M059J (cell line): ENCODE measurements at regions not wholly inside any gene's neighbourhood (a gene's known extent, or its start where the extent isn't known, plus 50 kb on each side); places are given as distances from the start of the nearest gene placed in this dataset.
A peak's percentile ranks its signal among the peaks of the same experiment; 100 is the strongest.

Experiments used
- DNase-seq: peaks from one replicate; pipeline ENCODE4 v3.0.0-alpha.2; 2012; ENCODE audit warnings: low read depth

DNA sequence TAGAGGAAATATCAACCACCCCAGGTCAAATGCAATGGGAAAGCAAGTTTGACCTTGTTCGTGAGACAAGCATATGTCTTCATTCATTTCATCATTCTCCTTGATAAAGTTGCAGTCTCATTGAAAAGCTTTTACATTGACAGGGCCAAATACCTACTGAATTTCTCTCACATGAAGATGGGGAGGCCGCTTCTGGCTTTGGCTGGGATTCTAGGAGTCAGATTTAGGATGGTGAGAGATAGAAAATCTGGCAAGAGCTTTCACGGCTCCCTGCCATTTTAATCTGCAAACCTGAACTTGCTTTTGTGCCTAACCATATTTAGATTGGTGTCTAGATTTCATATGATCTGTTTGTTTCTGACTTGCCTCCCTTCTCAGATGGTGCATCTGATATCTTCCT is 88.0 kb downstream of the TMEM100 start:
- no peak for DNase-seq

DNA sequence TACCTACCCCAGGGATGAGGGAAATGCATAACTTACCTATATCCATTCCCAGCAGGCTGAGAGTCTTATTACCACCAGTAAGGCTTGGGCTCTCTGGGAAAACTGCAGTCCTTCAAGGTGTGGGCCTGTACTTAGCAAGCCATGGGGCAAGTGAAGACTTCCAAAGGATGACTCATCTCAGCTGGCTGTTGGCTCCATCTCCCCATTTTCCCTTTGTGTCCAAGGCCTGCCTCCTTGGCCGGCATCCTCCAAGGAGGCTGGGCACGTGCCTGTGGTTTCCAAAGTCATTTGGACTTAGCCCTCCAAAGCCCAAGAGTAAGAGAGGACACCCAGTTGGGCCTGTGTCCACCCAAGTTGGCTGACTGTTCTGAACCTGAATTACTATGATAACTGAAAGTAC is 89.8 kb downstream of the TMEM100 start:
- peak; percentile 72 for DNase-seq

GRCh38 chr17:55632236-55632635 is 90.4 kb downstream of the TMEM100 start:
- no peak for DNase-seq

- no peak for DNase-seq
These were observed 92.7 kb downstream of the TMEM100 start for GRCh38 chr17:55629995-55630394.

DNA sequence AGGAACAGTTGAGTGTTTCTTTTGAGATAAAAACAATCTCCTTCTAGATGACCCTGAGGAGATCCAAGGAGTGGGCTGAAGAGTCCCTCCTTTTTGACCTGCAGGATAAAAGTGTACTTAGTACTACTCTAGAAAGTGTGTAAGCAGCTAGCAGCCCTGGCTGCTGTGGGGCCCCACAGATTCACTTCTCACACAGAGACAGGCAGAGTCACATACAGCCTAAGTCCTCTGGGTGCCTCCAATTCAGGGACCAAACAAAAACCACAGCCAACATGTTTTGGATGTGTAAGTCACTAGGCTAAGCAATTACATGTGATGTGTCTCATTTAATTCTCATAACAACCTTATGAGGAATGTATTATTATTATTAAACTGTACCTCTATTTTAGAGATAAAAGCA is 97.1 kb downstream of the TMEM100 start:
- no peak for DNase-seq

DNA sequence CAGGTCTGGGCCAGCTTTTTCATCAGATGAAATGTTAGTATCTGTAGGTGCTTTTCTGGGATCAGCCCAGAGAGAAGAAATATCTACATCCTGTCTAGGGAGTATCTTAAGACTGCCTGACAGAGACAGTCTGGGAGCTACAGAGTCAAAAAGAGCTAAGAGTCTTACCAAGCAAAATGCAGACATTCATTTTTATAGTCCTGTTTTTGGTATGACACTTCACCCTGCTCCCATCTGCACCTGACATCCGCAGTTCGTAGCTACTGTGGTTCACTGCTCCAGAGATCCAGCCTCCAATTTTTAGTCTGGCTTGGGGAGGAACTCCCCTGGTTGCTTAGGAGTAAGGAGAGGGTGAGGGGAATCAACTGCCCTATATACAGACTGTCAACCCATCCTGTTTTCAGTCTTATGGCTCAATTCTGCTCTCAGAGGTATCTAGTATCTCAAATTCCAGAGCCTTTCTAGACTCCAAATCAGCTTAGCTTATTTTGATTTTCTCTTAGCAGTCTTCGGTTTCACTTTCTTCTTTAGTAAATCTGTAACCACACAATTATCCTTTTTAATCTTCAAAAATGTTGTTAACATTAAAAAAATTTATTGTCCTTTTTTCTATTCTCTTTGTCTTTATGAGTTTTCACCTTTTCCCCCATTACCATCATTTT is 97.8 kb downstream of the TMEM100 start:
- DNase-seq: no peak

DNA sequence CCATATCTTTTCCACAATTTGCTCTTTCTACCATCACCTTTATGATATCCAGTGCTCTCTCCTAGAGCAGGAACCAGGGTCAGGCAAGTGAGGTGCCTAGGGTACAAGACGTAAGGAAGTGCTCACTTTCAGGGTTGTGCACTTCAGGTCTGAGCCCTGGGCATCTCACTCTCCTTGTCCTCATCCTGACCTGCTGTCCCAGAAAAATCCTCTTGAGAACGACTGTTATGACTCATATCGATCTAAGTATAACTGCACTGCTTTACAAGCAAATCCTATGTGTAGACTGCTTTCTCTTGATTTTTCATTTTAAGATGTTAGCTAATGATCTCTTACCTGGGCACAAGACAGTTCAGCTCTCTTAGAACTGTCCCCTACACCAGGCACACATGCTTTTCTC is 100.1 kb downstream of the TMEM100 start:
- peak; percentile 36 for DNase-seq

GRCh38 chr17:55620945-55621344 is 101.7 kb downstream of the TMEM100 start:
- DNase-seq: no peak

- no peak for DNase-seq
These were observed 102.6 kb downstream of the TMEM100 start for GRCh38 chr17:55620023-55620422.

DNA sequence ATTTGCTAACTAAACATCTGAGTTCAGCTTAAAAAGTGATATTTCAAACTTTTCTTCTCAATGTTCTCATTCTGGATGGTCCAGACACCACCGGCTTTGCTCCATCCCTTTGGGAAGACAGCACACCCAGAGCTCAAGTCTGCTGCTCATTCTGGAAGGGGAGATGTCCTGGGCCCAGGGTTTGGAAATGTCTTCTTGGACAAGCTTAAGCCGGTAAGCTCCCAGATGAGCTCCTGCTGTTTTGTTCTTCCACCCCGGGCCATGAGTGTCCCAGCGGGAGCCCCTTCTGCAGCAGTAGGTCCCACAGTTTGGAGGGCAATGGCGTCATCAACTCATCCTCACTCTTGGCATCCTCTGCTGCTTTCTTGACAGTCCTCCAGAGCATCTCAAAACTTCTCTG is 105.2 kb downstream of the TMEM100 start:
- no peak for DNase-seq

DNA sequence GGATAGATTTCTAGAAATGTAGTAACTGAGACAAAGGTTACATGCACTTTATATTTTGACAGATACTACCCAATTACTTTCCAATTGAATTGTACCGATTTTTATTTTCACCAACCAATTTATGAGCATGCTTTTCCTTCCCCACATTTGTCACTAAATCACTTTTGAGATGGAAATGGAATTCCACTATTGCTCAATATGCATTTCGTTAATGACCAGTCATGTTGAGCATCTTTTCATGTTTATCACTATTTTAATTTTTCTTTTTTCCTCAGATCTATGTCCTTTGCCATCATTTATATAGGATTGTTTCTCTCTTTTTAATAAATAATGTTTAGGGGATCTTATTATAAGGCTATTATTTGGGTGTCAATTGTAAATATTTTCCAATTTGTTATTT is 102.8 kb upstream of the SMIM36 start:
- no peak for DNase-seq

GRCh38 chr17:55612691-55613141 is 101.5 kb upstream of the SMIM36 start:
- no peak for DNase-seq

DNA sequence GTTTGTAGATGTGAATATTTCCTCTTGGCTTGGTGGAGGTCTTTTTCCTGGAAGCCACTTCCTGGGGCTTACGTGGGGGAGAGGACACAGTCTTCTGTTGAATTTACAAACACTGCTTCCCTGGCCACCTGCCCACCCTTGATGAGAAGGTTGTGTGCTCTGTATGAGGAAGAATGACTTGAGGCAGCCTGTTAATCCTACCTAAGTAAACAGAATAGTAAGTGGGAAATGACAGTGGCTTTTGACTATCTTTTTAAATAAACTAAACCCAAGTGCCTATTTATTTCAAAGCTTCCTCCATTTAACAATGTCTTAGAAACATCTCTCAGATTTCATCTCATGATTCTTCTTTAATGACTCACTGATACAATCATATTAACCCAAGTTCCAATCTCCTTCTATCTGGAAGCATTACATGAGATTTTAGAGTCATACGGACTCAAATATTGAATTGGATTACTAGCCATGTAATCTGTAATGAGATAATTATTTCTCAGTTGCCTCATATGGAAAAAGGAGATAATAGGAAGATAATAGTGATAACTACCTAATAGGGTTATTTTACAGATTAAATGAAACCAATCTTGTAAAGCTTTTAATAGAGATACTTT is 96.6 kb upstream of the SMIM36 start:
- DNase-seq: peak; percentile 92

GRCh38 chr17:55606488-55606815 is 95.2 kb upstream of the SMIM36 start:
- peak; percentile 37 for DNase-seq

DNA sequence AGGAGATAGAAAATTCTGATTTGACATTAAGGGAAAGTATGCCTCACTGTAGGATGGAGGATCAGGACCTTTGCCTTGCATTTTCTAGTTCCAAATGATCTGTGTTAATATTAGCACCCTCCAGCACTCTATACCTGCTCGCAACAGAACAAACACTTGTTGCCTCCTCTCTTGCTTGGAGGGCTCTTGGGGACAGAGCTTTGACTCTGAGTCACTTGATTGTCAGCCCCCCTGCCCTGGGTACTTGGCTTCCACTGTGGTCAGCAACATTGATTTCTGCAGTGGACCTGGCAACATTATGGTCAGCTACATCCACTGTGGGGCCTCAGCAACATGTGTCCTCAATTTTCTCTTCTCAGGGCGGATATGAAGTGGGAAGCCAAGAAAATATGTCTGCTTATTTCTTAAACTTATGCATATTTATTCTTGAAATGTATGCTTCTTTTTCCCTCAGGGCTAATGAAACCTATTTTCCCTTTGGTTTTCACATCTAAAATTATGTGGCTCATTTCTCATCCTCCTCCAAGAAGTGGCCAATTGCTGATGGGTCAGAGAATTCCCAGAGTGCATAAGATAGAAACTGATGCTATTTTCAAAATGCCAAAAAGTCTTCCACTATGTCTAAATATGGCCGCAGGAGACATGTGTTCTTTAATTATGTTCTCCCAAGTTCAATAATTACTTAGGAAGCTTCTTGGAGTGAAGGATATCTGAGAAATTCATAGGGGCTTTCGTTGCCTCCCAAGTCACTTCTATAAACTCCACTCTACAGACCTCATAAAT is 94.6 kb upstream of the SMIM36 start:
- no peak for DNase-seq

DNA sequence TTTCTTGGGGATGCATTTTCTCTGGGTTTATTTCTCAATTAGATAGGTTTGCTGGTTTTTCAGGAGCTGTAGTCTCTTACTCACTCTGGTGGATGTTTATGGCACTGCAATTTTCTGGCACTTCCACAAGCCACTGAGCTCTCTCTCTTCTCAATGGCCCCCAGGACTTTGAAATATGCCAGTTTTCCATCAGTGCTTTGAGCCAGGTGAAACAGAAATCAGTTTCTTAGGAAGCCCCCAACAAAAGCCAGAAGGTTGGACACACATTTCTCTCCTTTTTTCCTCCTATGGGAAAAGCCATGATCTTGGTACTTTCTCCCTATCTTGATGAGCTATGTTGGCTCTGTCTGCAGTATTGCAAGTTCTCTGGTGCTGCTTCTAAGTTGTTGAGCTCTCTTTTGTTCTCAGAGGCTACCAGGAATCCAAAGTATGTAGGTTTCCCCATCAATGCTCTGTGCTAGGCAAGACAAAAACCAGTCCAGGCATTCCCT is 90.7 kb upstream of the SMIM36 start:
- peak; percentile 39 for DNase-seq

GRCh38 chr17:55598495-55598894 is 87.2 kb upstream of the SMIM36 start:
- DNase-seq: no peak

DNA sequence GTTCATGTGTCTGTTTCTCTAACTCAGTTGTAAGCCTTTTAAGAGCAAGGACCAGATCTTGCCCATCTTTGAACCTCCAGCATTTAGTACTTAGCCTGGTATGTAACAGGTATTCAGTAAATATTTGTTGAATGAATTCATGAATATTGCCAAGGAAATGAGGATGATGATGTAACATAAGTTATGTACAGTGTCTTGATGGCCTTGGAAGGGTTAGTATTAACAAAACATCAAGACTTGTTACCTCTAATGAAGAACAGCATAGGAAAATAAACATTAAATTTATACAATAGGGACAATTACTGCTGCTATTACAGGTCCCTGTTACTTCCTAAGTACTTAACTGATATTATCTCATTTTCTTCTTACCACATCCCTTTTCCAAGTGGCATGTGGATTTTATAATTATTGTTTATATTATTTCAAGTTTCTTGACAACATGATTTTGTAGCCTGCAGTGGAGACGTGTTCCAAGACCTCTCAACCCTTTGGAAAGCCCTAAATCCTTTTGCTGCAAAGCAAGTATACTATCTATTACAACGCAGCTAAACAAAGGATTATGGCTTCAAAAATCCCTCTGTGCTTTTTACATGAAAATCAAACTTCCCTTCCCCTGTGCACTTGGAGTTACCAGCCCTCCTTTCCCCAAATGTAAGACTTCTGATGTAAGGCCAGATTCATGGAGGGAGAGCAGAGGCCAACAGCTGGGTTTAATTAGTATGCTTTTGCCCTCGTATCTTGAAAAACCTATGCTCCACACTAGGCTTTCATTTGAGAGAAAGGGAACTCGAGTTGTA is 77.4 kb upstream of the SMIM36 start:
- peak; percentile 57 for DNase-seq

- no peak for DNase-seq
These were observed 76.4 kb upstream of the SMIM36 start for GRCh38 chr17:55587608-55588139.

GRCh38 chr17:55585629-55586028 is 74.4 kb upstream of the SMIM36 start:
- DNase-seq: no peak

DNA sequence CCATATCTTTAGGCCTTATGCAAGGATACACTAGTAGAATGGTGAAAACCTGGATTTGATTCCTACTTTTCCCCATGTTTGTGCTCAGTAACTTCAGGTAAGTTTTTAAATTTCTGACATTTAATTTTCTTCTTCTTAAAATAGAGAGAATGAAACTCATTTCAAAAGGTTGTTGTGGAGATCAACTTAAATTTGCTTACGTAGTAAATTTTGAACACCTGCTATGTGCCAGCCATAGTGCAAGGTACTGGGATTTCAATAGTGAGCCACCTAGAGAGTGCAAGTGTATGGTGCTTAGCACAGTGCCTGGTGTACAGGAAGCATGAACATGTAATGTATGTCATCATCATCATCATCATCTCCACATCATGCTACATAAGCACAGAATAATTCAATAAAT is 73.6 kb upstream of the SMIM36 start:
- no peak for DNase-seq
